Karpas-422 (cell line): ENCODE measurements at regions not wholly inside any gene's neighbourhood (a gene's known extent, or its start where the extent isn't known, plus 50 kb on each side); places are given as distances from the start of the nearest gene placed in this dataset.

Experiments used
- DNase-seq: peaks from one replicate; pipeline ENCODE4 v3.0.0-alpha.2; 2015
- H2AFZ ChIP-seq: fragments of 200-600 bp; sonication (generic); 2 replicates; pipeline ENCODE4 v1.6.1; 2014; ENCODE audit warnings: antibody characterized with exemption, low read length, mixed read lengths
- H3K27ac ChIP-seq: fragments of 200-600 bp; sonication (generic); 2 replicates; pipeline ENCODE4 v1.5.1; 2014; ENCODE audit warnings: mild to moderate bottlenecking, low read length, moderate library complexity
- H3K27me3 ChIP-seq: fragments of 200-600 bp; sonication (generic); 2 replicates; pipeline ENCODE4 v1.6.1; 2014; ENCODE audit warnings: low read length, mixed read lengths
- H3K36me3 ChIP-seq: fragments of 200-600 bp; sonication (generic); 2 replicates; pipeline ENCODE4 v1.6.1; 2014; ENCODE audit warnings: low read length, mixed read lengths; ENCODE audit not compliant: insufficient read depth
- H3K4me1 ChIP-seq: fragments of 200-600 bp; sonication (generic); 2 replicates; pipeline ENCODE4 v1.6.1; 2014; ENCODE audit warnings: mild to moderate bottlenecking, low read length, mixed read lengths
- H3K4me2 ChIP-seq: fragments of 200-600 bp; sonication (generic); 2 replicates; pipeline ENCODE4 v1.6.1; 2014; ENCODE audit warnings: low read length, low read depth, mild to moderate bottlenecking; ENCODE audit not compliant: poor library complexity, severe bottlenecking
- H3K4me3 ChIP-seq: fragments of 200-600 bp; sonication (generic); 2 replicates; pipeline ENCODE4 v1.5.1; 2014; ENCODE audit warnings: mild to moderate bottlenecking, antibody characterized with exemption, low read length, mixed read lengths
- H3K79me2 ChIP-seq: fragments of 200-600 bp; sonication (generic); 2 replicates; pipeline ENCODE4 v1.6.1; 2014; ENCODE audit warnings: mild to moderate bottlenecking, low read length, mixed read lengths
- H3K9ac ChIP-seq: fragments of 200-600 bp; sonication (generic); 2 replicates; pipeline ENCODE4 v1.6.0; 2014; ENCODE audit warnings: low read length
- H3K9me2 ChIP-seq: fragments of 200-600 bp; sonication (generic), shearing (Covaris generic); replicated peaks from 2 replicates; pipeline ENCODE4 v1.6.0; 2014; ENCODE audit warnings: mild to moderate bottlenecking, low read length, moderate library complexity; ENCODE audit not compliant: insufficient read depth
- H3K9me3 ChIP-seq: fragments of 300-700, 200-600 bp; sonication (generic); 2 replicates; pipeline ENCODE4 v1.6.1; 2014; ENCODE audit warnings: low read length, mixed read lengths
- H4K20me1 ChIP-seq: fragments of 200-600 bp; sonication (generic); 2 replicates; pipeline ENCODE4 v1.6.1; 2014; ENCODE audit warnings: mild to moderate bottlenecking, antibody characterized with exemption, low read length, low read depth; ENCODE audit not compliant: insufficient read depth

DNA sequence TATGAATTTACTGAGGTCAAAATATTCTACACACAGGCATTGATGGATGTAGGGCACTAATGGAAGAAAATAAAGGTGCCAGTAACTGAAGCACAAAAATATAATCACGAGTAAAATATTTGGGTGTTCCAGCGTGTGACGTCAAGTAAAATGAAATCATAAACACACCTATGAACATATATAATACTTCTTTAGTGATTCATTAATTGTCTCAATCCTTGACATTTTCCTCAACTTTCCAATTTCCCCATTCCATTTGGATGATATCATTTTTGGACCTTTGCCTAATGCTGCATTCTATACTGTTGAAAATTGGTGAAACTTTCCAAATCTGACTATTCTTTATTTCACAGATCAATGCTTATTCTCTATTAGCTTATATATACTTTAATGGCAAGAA lies 649.3 kb downstream of the GALC start:
- Histone ChIP-seq H3K9ac (no peak overlapping the region), H4K20me1 (no peaks in the 10 kb centered on the region), H3K9me3 (no peaks in the 10 kb centered on the region), H3K27ac (no peak overlapping the region), H3K27me3 (no peaks in the 10 kb centered on the region), H3K4me1 (peaks cover 55% of the 10 kb centered on the region), H3K4me3 (no peak overlapping the region), H3K79me2 (no peaks in the 10 kb centered on the region), H3K4me2 (no peak overlapping the region), H3K9me2 (no peaks in the 10 kb centered on the region), H3K36me3 (peaks cover 3% of the 10 kb centered on the region; the same call in 1 of the 2 replicates), H2AFZ (no peak overlapping the region)
- no peak for DNase-seq

DNA sequence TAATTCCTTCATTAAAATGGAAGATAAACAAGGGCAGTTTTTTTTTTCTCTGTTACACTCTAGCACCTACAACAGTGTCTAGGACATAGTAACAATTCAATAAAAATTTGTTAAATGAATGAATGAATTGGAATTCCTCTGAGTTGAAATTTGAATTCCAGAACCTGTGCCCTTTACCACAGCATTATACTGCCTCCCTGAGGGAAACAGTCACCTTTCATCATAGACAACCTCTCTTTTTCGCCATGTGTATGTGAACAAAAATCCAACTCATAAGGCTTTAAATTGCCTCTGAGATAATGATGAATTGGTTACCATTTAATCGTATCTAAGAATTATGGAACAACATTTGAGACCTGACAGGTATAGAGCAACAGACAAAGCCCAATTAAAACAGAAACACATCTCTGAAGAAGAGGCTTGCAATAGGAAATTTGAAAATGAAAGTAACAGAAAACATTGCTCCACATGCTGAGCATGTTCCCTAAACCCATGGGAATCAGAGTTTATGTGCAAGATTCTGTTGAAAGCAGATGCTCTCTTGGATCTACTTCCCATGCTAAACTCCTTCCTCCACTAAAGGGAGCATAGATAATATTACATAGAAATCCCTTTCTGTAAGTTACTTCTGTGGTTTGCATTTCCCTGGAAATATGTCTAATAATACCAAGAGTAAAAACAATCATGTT lies 657.8 kb downstream of the GALC start:
- Histone ChIP-seq H3K4me1 (peaks cover 68% of the 10 kb centered on the region), H4K20me1 (no peaks in the 10 kb centered on the region), H3K79me2 (no peaks in the 10 kb centered on the region), H2AFZ (peak overlapping the region; percentile 80), H3K27ac (peak overlapping the region; percentile 39; the same call in 1 of the 2 replicates), H3K27me3 (no peaks in the 10 kb centered on the region), H3K4me2 (peak overlapping the region; percentile 53), H3K9ac (peak overlapping the region; percentile 44), H3K4me3 (0 out of 2 replicates have a peak overlapping the region, but pooled peaks have one; percentile 24), H3K36me3 (0 out of 2 replicates have a peak, but pooled peaks cover 5% of the 10 kb centered on the region), H3K9me3 (no peaks in the 10 kb centered on the region), H3K9me2 (no peaks in the 10 kb centered on the region)
- peak; percentile 79 for DNase-seq

DNA sequence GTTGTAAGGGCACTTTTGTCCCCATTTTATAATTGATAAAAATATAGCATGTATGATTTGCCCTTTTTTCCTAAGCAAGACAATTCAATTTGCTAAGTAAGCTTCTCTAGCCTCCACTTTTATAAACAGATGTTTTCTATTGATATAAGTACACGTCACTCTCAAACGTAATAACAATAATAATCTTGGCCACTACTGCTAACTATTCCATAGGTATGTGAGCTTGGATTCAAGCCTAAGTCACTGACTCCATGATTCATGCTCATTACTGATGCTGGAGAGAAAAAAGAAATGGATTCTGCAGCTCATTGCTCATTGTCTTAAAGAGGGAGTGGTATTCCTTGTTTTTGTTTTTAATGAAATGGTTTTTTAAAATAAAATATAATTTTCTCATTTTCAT lies 661.0 kb downstream of the GALC start:
- 0 out of 2 replicates have a peak, but pooled peaks cover 5% of the 10 kb centered on the region for H3K36me3 ChIP-seq
- no peak overlapping the region for H3K4me2 ChIP-seq
- no peaks in the 10 kb centered on the region for H3K9me3 ChIP-seq
- H3K27me3 ChIP-seq, result no peaks in the 10 kb centered on the region
- H3K4me1 ChIP-seq, result peaks cover 69% of the 10 kb centered on the region
- H2AFZ ChIP-seq, result no peak overlapping the region
- H3K27ac ChIP-seq, result no peak overlapping the region
- H3K9me2 ChIP-seq, result no peaks in the 10 kb centered on the region
- no peak overlapping the region for H3K9ac ChIP-seq
- no peak for DNase-seq
- no peaks in the 10 kb centered on the region for H4K20me1 ChIP-seq
- no peaks in the 10 kb centered on the region for H3K79me2 ChIP-seq
- H3K4me3 ChIP-seq, result no peak overlapping the region

DNA sequence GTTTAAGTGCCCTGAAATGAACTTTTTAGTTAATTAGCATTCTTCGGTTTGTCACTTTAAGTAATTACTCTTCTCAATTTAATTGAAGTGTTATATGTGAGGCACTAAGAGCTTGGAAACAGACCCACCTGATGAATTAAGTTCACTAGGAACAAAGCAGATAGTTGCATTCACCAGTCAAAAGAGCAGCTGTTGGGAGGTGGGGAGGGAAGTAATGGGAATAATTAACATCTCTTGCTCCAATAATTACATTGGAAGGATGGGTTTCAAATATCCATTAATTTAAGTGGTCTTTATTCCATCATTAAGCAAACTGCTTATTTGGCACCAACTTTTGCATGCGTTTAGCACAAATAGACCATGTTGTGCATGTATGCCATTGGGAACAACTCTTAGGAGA lies 667.2 kb downstream of the GALC start:
- H3K9me2 ChIP-seq, result no peaks in the 10 kb centered on the region; the same call in 1 of the 2 replicates
- no peaks in the 10 kb centered on the region for H3K9me3 ChIP-seq
- peaks cover 21% of the 10 kb centered on the region for H3K4me1 ChIP-seq
- no peaks in the 10 kb centered on the region for H3K79me2 ChIP-seq
- DNase-seq, result no peak
- H3K4me2 ChIP-seq, result no peak overlapping the region
- H3K27me3 ChIP-seq, result no peaks in the 10 kb centered on the region
- no peak overlapping the region for H2AFZ ChIP-seq
- no peaks in the 10 kb centered on the region for H4K20me1 ChIP-seq
- no peak overlapping the region for H3K9ac ChIP-seq
- H3K27ac ChIP-seq, result no peak overlapping the region
- no peak overlapping the region for H3K4me3 ChIP-seq
- H3K36me3 ChIP-seq, result peaks cover 8% of the 10 kb centered on the region; the same call in 1 of the 2 replicates

DNA sequence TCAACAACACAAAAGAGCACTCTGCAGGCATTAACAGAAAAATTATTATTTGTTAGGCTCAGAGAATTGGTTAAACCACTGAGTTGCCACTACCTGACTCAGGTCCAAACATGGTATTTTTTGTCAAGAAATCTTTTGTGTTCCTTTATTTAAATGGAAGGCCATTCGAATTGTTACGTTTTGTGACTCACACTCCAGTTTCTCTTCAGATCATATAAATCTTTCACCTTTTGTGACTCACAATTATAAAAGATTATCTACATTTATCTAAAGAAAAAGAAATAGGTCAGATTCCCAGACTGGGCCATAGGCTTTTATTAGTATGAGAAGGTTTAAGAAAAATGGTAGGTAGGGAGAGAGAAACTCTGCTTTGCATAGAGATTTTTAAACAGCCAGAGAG lies 669.8 kb downstream of the GALC start:
- Histone ChIP-seq H3K4me3 (no peak overlapping the region), H3K9me2 (no peaks in the 10 kb centered on the region; the same call in 1 of the 2 replicates), H4K20me1 (no peaks in the 10 kb centered on the region), H2AFZ (no peak overlapping the region), H3K9me3 (no peaks in the 10 kb centered on the region), H3K9ac (no peak overlapping the region), H3K27me3 (no peaks in the 10 kb centered on the region), H3K4me2 (no peak overlapping the region), H3K36me3 (peaks cover 5% of the 10 kb centered on the region; the same call in 1 of the 2 replicates), H3K27ac (no peak overlapping the region), H3K4me1 (peaks cover 8% of the 10 kb centered on the region), H3K79me2 (no peaks in the 10 kb centered on the region)
- no peak for DNase-seq

DNA sequence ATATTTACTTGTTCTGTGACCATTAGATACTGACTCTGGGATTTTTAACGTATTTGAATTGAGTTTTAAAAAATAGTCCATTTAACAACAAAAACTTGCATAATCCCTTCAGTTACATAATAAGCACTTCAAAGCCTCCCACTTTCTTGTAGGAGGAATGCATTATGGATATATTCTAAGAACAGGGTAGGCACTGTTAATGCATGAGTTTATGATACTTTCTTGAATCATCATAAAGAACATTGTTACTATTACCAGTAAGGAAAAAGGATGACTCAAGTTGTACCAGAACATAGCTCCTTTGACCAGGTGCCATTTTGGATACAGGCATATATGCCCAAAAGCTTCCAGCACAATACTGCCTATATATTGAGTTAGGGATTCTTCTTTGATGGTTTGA lies 671.4 kb downstream of the GALC start:
- H3K79me2 ChIP-seq, result no peaks in the 10 kb centered on the region
- no peak overlapping the region for H3K4me2 ChIP-seq
- no peak overlapping the region for H3K4me3 ChIP-seq
- H3K9me3 ChIP-seq, result no peaks in the 10 kb centered on the region
- no peak overlapping the region for H2AFZ ChIP-seq
- H4K20me1 ChIP-seq, result no peaks in the 10 kb centered on the region
- H3K27ac ChIP-seq, result no peak overlapping the region
- H3K36me3 ChIP-seq, result peaks cover 5% of the 10 kb centered on the region; the same call in 1 of the 2 replicates
- no peak overlapping the region for H3K9ac ChIP-seq
- H3K27me3 ChIP-seq, result no peaks in the 10 kb centered on the region
- no peak for DNase-seq
- no peaks in the 10 kb centered on the region; the same call in 1 of the 2 replicates for H3K9me2 ChIP-seq
- H3K4me1 ChIP-seq, result peaks cover 10% of the 10 kb centered on the region

DNA sequence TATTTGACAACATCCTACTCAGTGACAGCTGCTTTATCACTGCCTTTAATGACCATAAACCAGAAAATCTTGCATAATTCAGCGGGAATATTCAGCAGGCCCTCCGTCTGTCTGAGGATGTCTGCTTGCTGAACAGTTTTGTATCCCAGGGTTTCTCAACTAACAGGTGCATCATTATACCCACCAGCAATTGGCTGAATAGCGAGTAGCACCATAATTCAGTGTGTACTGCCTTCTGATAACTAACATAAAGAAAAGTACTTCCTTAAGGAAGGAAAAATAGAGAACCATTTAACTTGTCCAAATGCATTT lies 680.1 kb downstream of the GALC start:
- Histone ChIP-seq H2AFZ (no peak overlapping the region), H3K9me2 (no peaks in the 10 kb centered on the region), H3K79me2 (no peaks in the 10 kb centered on the region), H3K27me3 (no peaks in the 10 kb centered on the region), H3K4me2 (no peak overlapping the region), H3K4me3 (no peak overlapping the region), H3K36me3 (peaks cover 23% of the 10 kb centered on the region), H3K4me1 (peaks cover 31% of the 10 kb centered on the region), H3K27ac (no peak overlapping the region), H3K9ac (no peak overlapping the region), H3K9me3 (no peaks in the 10 kb centered on the region), H4K20me1 (no peaks in the 10 kb centered on the region)
- DNase-seq, result no peak

DNA sequence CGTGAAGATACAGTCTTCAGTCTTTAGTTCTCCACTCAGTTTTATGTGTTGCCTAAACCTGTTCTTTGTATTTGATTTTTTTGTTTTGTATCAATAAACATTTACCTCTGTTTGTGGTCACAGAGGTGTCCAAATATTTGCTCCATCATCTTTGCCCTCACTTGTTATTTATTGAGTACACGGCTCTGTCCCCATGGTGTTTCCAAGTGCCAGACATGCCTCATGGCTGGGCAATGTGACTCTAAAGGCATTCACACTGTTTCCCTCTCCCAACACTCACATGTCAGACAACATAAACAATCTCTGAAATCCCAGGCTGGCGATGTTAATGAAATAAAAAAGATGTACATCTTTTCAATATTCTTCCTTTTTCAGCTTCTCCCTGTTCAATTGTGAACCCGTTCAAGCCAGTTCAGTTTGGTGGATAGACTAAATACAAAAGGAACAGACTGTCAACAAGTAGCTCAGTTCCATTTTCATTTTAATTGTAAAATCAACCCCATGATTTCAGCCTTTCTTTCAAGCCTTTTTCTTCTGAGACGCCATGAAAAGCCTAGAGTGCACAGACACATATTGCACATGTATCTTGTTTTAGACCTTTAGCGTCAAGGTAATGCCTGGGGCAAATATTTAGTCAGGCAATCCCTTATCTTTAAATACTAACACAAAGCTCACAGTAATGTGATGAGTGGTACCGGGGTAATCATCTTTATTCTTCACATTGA lies 680.7 kb downstream of the GALC start:
- peaks cover 28% of the 10 kb centered on the region for H3K36me3 ChIP-seq
- H2AFZ ChIP-seq, result 0 out of 2 replicates have a peak overlapping the region, but pooled peaks have one; percentile 9
- H3K9ac ChIP-seq, result no peak overlapping the region
- no peak for DNase-seq
- no peaks in the 10 kb centered on the region for H3K27me3 ChIP-seq
- H3K27ac ChIP-seq, result no peak overlapping the region
- no peak overlapping the region for H3K4me2 ChIP-seq
- no peaks in the 10 kb centered on the region for H4K20me1 ChIP-seq
- no peaks in the 10 kb centered on the region for H3K9me2 ChIP-seq
- peaks cover 31% of the 10 kb centered on the region for H3K4me1 ChIP-seq
- no peaks in the 10 kb centered on the region for H3K9me3 ChIP-seq
- no peak overlapping the region for H3K4me3 ChIP-seq
- no peaks in the 10 kb centered on the region for H3K79me2 ChIP-seq
